Astrocyte (in vitro differentiated cells and primary cell): ENCODE measurements at regions not wholly inside any gene's neighbourhood (a gene's known extent, or its start where the extent isn't known, plus 50 kb on each side); places are given as distances from the start of the nearest gene placed in this dataset.

ENCODE experiments used
- EZH2 ChIP-seq: IDR thresholded peaks from 2 replicates; pipeline ENCODE4 v1.6.1; 2012; ENCODE audit warnings: mild to moderate bottlenecking, low read length, inconsistent platforms; ENCODE audit not compliant: insufficient read depth
- TF ChIP-seq, protein P1 (sequence below): IDR thresholded peaks from 2 replicates; pipeline ENCODE4 v1.5.1; 2011; ENCODE audit warnings: low read depth, mild to moderate bottlenecking, inconsistent platforms, low read length, moderate library complexity; ENCODE audit not compliant: insufficient read depth

DNA sequence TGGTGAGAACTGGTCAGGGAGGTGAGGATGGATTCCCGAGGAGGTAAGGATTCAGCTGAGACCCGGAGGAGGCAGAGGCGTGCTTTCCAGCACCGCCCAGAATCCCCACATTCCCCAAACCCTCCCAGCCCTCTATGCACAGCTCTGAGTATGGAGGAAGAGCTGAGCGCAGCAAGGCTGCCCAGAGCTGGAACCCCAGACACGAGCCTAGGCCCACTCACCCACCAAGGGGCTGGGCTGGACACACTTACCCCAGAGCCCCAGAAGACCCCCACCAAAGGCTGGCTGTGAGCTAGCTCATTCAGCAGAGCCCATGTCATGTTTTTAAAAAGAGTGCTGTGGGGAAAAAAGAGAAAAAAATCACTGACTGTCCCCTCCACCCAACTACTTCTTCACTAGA is 271.5 kb downstream of the XXYLT1 start:
- TF ChIP-seq, protein P1, sequence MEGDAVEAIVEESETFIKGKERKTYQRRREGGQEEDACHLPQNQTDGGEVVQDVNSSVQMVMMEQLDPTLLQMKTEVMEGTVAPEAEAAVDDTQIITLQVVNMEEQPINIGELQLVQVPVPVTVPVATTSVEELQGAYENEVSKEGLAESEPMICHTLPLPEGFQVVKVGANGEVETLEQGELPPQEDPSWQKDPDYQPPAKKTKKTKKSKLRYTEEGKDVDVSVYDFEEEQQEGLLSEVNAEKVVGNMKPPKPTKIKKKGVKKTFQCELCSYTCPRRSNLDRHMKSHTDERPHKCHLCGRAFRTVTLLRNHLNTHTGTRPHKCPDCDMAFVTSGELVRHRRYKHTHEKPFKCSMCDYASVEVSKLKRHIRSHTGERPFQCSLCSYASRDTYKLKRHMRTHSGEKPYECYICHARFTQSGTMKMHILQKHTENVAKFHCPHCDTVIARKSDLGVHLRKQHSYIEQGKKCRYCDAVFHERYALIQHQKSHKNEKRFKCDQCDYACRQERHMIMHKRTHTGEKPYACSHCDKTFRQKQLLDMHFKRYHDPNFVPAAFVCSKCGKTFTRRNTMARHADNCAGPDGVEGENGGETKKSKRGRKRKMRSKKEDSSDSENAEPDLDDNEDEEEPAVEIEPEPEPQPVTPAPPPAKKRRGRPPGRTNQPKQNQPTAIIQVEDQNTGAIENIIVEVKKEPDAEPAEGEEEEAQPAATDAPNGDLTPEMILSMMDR, result no peak
- TF ChIP-seq EZH2, result no peak
